Erythroblast (primary cell): ENCODE measurements at regions not wholly inside any gene's neighbourhood (a gene's known extent, or its start where the extent isn't known, plus 50 kb on each side); places are given as distances from the start of the nearest gene placed in this dataset.

Experiments used
- GATA1 ChIP-seq: IDR thresholded peaks from 2 replicates; pipeline ENCODE4 v1.6.1; 2011; ENCODE audit warnings: low read depth, mild to moderate bottlenecking, control low read depth, low read length, moderate library complexity
- POLR2A ChIP-seq: IDR thresholded peaks from 2 replicates; pipeline ENCODE4 v1.6.1; 2011; ENCODE audit warnings: mild to moderate bottlenecking, low read length

DNA sequence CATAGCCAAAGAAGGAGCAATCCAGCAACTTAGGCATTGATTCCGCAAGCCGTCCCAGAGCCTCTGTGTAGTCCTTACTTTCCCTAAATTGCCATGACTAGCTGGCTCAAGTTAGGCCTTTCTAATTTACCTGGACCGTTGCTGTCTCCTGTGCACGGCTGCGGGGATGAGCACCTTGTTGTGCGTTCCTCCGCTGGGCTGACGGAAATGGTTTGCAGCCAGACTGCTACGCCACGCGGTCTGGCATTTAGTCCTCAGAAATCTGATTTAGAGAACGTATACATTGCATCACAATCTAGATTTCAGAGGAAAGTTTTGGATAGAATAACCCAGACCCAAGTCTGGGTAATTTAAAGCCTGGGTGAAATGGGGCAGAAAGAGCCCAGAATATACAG, 133.2 kb upstream of the ARHGAP5 start:
- TF ChIP-seq POLR2A (no peak), GATA1 (no peak)
